C4-2B (cell line): ENCODE measurements at regions not wholly inside any gene's neighbourhood (a gene's known extent, or its start where the extent isn't known, plus 50 kb on each side); places are given as distances from the start of the nearest gene placed in this dataset.

Experiments
- CTCF ChIP-seq: fragments of 450-650 bp; conservative IDR thresholded peaks from 2 replicates; pipeline ENCODE4 v1.5.1; 2017; ENCODE audit warnings: mild to moderate bottlenecking
- ZFX ChIP-seq: fragments of 450-650 bp; IDR thresholded peaks from 2 replicates; pipeline ENCODE4 v1.6.1; 2017

GRCh38 chr5:18959535-18959934 lies 1028.5 kb downstream of the CDH18 start:
- TF ChIP-seq CTCF (no peak), ZFX (no peak)
